GM18873 (cell line): ENCODE measurements at regions not wholly inside any gene's neighbourhood (a gene's known extent, or its start where the extent isn't known, plus 50 kb on each side); places are given as distances from the start of the nearest gene placed in this dataset.
"Not testable (repeated sequence)": the region's sequence is repeated elsewhere in the genome, so short reads cannot be mapped to it uniquely, and the experiment has no call there.

Experiments
- ATAC-seq: cut with Tn5 transposase; IDR thresholded peaks from one replicate; pipeline ENCODE4 v1.9.1; 2021; ENCODE audit warnings: mild to moderate bottlenecking, moderate library complexity, moderate number of reproducible peaks; ENCODE audit not compliant: unreplicated experiment, low FRiP score

DNA sequence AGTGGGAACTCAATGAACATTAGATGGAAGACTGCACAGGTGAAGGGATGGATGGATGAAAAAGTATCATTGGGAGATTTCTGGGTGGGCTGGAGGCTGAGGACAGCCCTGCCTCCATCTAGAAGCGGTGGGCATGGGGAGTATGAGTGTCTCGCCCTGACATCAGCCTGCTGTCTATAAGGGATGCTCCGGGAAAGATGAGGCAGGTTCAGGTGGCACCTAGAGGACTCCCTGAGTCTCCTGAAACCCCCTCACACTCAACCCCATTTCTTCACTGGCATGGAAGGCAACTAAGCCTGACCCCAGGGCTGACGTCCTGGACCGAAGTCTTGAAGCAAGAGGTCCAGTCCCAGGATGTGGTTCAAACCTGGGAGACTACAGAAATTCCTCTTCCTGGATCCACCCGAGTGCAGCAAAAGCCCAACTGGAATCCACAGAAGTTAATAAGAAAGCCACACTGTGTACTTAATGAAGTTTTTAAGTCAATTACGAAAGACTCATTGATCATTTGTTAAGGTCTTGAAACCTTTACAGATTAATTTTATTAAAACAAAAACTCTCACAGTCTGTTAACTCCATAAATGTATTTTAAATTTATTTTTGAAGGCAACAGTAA is 238.8 kb downstream of the EMX2 start:
- no peak for ATAC-seq

DNA sequence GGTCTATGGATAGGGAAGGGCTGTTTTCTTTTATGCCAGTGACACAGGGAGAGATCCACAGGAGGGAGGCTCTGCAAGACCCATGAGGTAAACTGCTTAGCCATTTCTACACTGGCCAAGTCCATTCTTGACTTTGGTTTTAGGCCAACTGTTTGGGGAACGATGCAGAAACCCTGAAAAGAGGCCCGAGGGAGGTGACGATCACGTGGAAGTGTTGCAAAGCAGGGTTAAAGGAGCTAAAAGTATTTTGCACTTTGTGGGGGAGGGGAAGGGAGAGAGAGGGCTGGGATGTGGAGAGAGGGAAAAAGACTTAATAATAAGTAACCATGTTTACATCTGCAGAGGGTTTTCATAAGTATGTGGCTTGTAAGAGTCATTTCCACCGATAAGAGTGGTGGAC is 239.7 kb downstream of the EMX2 start:
- no peak for ATAC-seq

DNA sequence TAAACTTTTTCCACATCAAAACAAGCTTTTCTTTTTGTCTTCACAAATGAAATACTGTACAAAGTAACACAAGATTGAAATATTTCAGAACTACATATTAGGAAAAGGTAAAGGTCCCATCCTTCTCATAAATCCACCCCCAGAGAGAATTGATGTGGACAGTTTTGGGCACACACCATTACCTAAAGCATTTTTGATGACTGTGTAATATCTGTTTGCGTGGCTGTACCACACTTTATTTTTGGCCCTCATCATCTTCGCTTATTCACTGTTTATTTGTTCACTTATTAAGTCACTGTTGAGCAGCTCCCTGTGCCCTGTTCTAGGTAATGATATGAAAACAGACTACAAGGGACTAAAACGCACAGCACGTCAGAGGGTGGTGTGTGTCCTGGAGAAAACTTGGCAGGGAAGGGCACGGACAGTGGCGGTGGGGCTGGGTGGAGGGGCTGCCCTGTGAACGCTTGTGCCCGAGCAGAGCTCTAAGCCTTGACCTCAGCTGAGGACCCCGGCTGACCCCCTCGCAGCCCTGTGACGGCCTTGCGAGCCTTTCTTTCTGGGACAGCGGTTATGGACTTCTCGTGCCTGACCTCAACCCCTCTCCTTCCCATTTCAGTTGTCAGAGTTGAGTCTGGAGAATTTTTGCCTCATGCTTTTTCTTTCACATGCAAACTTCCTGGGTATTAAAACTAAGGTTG is 241.3 kb downstream of the EMX2 start:
- ATAC-seq, result no peak

DNA sequence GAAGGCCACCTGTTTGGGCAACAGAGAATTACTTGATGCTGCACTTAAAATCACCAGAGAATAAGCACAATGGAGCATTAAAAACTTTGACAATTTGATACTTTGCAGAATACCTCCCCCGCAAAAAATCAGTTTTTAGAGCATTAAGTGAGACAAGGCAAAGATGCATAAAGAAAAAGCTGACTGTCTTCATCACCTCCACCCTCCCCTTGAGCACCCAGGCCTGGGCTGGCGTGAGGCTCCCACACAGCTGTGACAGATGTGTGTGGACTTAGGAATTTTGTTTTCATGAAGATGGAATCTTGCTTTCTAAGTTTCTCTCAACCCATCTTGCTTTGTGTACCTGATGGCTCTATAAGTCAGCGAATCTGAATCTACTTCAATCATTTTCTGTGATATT is 242.2 kb downstream of the EMX2 start:
- no peak for ATAC-seq

DNA sequence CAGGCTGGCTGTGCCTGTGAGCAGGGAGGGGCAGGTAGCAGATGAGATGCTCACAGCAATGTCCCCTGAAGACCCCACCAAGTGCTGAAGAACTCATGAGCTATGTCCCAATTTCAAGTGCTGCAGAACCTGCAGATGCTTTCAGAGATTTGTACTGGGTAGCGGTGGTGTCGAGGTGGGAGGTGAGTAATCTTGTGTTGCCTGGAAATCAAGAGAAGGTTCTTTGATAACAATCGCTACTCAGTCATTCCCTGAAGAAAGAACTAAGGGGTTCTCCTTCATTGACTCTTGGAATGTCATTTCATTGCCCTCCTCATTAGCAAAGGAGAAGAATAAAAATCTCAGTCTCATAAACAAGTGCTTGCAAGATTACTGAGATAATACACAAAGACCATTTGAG is 246.4 kb downstream of the EMX2 start:
- no peak for ATAC-seq

DNA sequence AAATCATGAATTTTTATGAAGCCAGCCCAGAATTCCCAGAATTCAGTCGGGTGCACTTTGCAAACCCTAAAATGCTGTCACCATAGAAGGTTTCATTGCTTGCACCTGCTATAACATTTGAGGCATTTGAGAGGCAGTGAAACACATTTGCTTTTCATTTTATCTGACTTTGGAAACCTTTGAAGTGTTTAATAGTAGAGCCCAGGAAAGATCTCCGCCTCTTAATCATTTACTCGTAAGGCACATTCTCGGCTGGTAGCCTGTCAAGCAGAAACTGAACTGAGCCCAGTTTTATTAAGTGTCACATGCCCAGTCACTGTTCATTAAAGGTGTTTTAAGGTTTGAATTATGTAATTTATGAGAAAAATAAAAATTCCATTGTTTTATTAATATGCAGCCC is 247.6 kb downstream of the EMX2 start:
- ATAC-seq, result no peak

DNA sequence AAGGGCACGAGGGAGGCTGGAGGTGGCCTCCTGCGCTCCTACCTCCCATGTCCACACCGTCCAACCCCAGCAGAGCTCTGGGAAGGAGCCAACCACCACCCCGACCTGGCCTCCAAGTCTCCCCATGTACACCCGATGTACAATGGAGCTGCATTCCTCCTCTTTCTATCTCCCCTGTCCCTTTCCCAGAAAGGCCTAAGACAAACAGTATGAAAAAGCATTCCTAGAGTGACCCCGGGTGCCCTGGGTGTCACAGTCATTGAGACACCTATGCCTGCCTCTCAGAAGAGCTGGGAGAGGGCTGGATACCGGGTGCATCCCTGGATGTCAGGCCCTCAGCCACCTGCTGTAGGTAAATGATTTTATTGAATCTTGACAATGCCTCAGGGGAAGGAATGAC is 248.1 kb downstream of the EMX2 start:
- ATAC-seq, result no peak

DNA sequence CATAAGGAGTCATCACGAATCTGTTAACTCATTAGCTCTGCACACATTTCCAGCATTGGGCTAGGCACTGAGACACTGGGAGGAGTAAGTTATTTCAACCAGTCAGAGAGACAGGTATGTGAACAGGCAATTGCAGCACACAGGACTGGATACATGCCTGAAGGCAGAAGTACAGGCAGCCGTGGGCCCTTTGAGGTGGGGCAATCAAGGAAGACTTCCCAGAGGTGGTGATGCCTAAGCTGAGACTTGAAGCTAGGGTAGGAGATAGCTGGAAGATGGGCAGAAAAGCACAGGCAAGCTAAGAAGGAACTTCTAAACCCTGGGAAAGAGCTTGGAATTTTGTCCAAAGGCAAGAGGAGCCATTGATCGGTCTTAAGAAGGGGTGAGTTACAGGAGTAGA is 249.7 kb downstream of the EMX2 start:
- ATAC-seq, result no peak

DNA sequence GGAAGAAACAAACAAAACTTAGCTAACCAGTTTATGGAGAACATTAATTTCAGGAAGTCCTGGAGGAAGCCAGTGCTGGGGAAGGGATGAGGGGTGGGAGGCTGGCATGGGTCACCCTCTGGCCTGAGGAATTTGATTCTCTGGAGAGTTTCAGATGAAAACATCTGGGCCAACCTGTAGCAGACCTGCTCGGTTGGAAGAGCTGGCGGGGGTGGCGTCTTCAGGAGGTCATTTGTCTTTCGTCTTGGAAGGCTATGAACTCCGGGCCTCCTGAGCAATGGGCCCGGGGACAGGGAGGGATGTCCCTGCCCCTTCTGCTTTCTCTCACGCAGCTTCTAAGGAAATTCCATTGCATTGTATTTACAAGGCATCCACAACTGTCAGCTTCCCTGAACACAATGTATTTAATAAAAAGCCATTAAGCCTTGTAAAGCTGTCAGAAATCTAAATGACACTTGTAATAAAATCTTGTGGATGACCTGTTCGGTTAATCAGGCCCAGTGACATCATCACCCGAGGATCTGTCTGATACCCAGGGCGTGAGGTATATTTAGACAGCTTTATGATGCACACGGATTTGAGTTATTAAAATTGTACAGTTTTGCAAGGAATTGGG is 250.5 kb downstream of the RAB11FIP2 start:
- no peak for ATAC-seq

DNA sequence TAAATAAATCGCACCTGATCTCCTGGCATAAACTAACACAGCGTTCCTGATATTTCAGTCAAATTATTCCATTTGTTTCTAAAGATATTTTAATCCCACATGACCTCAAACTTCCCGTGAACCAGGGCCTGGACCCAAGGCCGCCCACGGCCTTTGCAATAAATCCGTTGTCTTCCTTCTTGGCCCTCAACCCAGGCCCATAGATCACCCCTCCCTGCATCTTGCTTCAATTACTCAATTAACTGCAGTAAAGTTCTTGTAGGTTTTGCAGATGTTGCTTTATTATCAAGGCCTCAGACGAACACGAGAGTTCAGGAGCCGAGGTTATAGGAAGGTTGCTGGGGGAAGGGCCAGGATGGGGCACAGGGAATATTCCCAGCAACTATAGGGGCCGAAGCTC is 249.4 kb downstream of the RAB11FIP2 start:
- no peak for ATAC-seq

DNA sequence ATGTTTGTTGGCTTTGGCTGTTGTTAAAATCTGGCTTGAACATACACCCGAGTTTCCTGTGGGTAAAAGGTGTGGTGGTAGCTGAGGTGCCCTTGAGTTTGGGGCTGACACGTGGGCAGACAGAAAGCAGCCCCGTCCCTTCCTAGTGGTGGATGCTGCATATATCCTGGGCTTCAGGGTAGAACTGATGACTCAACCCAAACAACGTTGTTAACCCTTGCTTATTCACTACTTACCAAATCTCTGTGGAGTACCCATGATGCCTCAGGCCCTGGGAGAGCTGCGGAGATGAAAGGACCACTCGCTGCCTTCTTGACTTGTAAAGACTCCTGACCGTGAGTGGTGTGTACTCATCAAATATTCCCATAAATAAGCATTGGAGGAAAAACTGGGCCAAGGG is 245.1 kb downstream of the RAB11FIP2 start:
- no peak for ATAC-seq

DNA sequence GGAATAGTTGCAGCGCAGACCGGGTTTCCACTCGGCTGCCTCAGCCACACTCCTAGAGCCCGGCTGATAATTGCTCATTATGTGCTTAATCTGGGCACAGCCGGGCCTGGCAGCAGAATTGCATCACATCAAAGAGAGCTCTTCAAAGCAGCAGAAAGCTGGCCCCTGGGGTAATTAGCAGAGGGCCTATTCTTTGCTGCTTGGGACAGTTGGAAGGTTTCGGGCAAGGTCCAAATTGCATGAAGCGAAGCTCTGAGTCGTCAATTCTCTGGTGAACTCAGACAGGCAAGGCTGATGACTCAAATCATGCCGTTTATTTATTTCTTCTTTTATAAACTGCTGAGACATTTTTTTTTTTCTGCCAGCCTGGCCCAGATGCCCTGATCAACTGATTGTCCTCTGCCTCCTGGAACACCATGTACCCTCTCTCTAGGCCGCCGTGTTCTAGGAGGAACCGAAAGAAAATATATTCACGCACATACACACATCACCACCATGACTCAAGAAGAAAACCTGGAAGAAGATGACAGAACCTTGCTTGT is 242.2 kb downstream of the RAB11FIP2 start:
- ATAC-seq, result no peak

DNA sequence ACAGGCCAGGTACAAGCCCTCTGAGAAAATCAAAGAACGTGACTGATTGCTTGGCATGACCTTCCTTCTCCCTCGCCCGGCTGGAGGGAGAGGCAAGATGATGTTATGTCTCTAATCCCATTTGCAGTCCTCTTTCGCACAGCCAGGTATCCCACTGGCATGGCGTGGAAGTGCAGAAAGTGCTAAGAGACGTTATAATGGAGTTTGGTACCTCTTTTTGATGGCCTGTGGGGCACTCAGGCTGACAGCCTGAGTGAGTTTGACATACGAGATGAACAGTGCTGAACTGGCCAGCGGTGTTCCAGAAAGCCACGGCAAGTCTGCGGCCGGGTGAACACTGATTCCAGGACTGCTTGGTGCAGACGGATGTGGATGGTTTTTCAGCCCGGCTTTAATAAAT is 241.6 kb downstream of the RAB11FIP2 start:
- ATAC-seq, result no peak

DNA sequence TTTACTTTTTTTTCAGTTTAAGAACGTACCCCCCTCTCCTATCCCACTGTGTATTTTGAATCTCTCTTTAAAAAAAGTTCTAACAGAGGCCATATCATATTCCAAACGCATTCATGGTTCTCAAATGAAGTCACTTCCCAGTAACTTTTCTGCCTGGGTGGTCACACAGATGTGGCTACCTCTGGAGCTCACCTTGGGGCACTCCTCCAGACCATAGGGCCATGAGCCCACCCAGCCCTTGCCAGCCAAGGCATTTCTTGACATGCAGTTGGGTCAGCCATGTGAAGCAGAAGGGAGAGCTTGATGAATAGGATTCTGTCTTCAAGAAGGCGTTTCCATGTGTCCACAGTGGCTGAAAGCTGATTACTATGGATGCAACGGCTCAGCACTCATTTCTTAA is 239.3 kb downstream of the RAB11FIP2 start:
- ATAC-seq, result no peak

DNA sequence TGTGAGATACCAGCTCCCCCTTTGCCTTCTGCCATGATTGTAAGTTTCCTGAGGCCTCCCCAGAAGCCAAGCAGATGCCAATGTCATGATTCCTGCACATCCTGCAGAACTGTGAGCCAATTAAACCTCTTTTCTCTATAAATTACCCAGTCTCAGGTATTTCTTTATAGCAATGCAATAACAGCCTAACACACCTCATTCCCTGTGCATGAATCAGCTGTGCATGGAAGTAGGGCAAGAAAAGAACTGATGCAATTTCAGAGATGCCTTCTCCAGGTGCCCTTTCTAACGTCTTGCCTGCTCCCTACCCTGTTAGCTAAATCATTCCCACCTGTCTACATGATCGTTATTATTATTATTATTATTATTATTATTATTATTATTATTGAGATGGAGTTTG is 230.9 kb downstream of the RAB11FIP2 start:
- not testable (repeated sequence) for ATAC-seq

DNA sequence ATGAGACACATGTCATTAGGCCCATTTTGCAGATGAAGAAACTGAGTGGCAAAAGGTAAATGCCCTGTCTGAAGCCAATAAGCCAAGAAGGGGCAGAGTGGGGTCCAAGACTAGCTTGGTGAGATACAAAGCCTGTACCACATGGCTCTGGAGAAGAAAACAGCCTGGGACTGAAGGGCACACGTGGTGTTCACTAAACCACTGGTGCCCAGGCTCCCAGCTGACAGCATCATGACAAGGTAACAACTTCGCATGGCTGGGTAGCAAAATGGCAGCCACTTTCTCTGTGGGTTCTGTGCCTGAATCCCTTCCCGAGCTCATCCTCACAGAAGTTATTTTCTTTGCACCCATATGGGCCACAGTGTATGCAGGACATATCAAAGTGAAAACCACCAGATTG is 229.6 kb downstream of the RAB11FIP2 start:
- no peak for ATAC-seq

DNA sequence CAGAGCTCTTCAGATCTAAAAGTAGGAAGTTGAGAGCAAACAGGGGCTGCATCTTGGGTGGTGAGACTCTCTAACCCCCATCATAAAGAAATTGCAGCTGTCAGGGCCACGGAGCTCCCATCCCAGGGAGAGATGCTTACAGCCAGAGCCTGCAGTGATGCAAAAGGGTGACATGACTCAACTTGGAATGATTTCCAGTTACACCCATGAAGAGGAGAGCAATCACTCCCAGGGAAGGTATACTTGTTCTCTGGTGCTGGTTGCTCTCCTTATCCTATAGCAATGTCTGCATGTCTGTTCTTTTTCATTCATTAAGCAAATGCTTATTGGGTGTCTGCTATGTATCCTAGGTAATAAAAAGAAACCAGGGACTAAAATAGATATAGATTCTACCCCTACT is 228.0 kb downstream of the RAB11FIP2 start:
- no peak for ATAC-seq

DNA sequence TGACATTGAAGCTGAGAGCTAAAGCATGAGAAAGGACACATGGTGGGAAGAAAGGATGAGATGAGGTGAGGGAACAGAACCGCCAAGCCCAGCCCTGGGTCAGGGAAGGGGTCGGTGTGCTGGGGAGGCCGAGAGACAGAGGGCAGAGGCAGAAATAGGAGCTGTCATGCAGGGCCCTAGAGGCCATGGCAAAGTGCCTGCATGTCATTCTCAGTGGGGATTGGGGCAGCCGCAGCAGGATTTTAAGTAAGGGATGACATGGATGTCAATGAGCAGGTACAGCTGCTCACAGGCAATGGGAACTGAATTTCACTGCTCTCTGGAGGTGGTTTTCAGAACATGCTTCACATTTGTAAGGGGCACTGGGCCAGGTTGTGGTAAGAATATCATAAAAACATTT is 227.4 kb downstream of the RAB11FIP2 start:
- no peak for ATAC-seq

DNA sequence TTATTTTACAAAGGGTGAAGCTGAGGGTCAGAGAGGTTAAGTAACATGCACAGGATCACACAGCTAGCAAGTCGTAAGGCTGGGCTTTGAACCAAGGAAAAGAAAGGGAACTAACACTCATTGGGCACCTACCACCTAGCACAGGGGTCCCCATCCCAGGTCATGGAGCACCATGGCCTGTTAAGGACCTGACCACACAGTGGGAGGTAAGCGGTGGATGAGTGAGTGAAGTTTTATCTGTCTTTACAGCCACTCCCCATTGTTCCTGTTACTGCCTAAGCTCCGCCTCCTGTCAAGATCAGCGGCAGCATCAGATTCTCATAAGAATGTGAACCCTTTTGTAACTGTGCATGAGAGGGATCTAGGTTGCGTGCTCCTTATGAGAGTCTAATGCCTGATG is 222.8 kb downstream of the RAB11FIP2 start:
- no peak for ATAC-seq

DNA sequence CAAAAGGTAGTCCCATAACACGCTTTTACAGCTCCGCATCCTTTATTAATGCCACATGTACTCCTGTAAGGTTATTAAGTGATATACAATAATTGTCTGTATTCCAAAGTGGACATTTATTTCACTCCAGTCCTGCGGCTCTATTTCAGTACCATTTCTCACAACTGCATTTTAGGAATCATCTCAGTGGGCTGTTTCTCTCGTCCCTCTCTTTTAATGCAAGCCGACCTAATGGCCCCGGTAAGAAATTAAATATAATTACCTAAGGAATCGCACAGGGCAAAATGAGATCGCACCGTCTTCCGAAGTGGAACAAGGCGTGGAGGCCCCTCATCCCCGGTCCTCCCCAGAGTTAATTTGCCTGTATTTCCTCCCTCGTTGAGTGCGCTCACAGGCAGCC is 216.5 kb downstream of the RAB11FIP2 start:
- no peak for ATAC-seq

DNA sequence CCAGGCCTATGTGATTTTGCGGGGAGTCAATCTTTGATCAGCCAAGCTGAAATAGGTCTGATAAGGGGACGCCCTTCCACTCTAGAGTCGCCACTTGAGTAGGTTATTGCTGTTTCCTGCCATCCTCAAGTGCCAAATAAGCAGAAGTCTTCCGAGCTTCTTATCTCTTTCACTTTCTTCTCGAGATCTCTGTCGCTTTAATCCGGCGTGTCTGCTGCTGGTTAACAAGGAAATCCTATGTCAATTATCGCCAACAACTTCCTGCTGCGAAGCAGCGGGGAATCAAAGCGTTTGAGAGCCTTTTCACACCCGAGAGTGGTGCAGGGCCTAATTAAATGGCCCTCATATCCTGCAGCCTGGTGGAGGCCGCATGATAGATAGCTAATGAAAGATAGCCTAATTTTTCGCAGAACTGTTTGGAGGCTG is 215.9 kb downstream of the RAB11FIP2 start:
- no peak for ATAC-seq
